BJ (cell line): ENCODE measurements at regions not wholly inside any gene's neighbourhood (a gene's known extent, or its start where the extent isn't known, plus 50 kb on each side); places are given as distances from the start of the nearest gene placed in this dataset.

Source experiments
- CTCF ChIA-PET: fragments of 350-600 bp; formaldehyde crosslinking; extraction: SDS; loops from one replicate; lab custom pipeline; 2021; ENCODE audit warnings: antibody characterized with exemption, inconsistent platforms; lab: Yijun Ruan, JAX
- POLR2A ChIA-PET: fragments of 300-600 bp; sonication (Branson Sonifier 250); formaldehyde crosslinking; extraction: SDS; loops from one replicate; lab custom pipeline; 2021; ENCODE audit warnings: antibody characterized with exemption; lab: Charles Lee
- DNase-seq: peaks from one replicate; pipeline ENCODE4 v3.0.0-alpha.2; 2011; ENCODE audit warnings: low read depth
- H3K27me3 ChIP-seq: 2 replicates; pipeline ENCODE4 v1.6.0; 2011; ENCODE audit warnings: low read length; ENCODE audit not compliant: control insufficient read depth, insufficient read depth
- H3K36me3 ChIP-seq: 2 replicates; pipeline ENCODE4 v1.5.1; 2011; ENCODE audit warnings: low read length; ENCODE audit not compliant: control insufficient read depth, insufficient read depth
- H3K4me3 ChIP-seq: 2 replicates; pipeline ENCODE4 v1.5.1; 2011; ENCODE audit warnings: low read depth, mild to moderate bottlenecking, control low read depth, low read length
- TF ChIP-seq, protein P1 (sequence below): IDR thresholded peaks from 2 replicates; pipeline ENCODE4 v1.5.1; 2011; ENCODE audit warnings: low read depth, mild to moderate bottlenecking, control low read depth, inconsistent platforms, low read length, moderate library complexity; ENCODE audit not compliant: insufficient read depth

DNA sequence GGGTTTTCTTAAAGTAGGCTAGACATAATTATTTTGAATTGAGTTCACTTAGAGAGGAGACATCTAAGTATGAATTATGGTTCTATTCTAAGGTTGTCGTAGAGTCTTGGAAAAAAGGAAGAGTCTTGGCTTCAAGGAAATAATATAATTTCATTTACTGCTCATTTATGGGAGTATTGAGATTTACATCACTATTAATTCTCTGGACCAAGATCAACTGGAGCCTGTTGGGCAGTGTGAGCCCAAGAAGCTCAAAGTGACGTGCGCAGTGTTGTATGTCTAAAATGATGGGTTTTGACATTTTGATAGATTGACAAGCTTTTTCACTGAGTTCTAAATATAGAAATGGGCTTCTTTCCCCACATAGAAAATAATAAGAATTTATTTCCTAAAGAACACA, 154.7 kb downstream of the QPCT start:
- TF ChIP-seq, protein P1, sequence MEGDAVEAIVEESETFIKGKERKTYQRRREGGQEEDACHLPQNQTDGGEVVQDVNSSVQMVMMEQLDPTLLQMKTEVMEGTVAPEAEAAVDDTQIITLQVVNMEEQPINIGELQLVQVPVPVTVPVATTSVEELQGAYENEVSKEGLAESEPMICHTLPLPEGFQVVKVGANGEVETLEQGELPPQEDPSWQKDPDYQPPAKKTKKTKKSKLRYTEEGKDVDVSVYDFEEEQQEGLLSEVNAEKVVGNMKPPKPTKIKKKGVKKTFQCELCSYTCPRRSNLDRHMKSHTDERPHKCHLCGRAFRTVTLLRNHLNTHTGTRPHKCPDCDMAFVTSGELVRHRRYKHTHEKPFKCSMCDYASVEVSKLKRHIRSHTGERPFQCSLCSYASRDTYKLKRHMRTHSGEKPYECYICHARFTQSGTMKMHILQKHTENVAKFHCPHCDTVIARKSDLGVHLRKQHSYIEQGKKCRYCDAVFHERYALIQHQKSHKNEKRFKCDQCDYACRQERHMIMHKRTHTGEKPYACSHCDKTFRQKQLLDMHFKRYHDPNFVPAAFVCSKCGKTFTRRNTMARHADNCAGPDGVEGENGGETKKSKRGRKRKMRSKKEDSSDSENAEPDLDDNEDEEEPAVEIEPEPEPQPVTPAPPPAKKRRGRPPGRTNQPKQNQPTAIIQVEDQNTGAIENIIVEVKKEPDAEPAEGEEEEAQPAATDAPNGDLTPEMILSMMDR = no peak
- Histone ChIP-seq H3K27me3 (no peaks in the 10 kb centered on the region), H3K36me3 (no peaks in the 10 kb centered on the region), H3K4me3 (no peak overlapping the region)
- DNase-seq = no peak
- ChIA-PET CTCF (no interaction called here), POLR2A (no interaction called here)

DNA sequence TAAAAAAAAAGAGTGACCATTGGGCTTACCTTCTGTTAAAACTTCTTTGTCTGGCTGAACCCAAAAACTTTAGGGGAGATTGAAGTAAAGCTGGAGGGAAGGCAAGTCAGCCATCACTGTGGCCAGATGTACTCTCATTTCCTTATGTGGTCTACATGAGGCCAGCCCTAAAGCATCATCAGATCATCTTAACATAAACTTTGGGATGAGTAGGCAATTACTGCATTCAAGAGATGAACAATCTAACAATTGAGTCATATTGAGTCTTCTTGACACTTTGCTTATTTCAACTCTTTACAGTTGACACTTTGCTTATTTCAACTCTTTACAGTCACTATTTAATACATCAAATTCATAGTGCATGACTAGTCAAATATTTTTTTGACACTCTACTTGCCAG, 155.6 kb downstream of the QPCT start:
- CTCF ChIA-PET = no interaction called here
- no peaks in the 10 kb centered on the region for H3K36me3 ChIP-seq
- no peak overlapping the region for H3K4me3 ChIP-seq
- POLR2A ChIA-PET = no interaction called here
- TF ChIP-seq, protein P1 = no peak
- no peaks in the 10 kb centered on the region for H3K27me3 ChIP-seq
- DNase-seq = no peak

DNA sequence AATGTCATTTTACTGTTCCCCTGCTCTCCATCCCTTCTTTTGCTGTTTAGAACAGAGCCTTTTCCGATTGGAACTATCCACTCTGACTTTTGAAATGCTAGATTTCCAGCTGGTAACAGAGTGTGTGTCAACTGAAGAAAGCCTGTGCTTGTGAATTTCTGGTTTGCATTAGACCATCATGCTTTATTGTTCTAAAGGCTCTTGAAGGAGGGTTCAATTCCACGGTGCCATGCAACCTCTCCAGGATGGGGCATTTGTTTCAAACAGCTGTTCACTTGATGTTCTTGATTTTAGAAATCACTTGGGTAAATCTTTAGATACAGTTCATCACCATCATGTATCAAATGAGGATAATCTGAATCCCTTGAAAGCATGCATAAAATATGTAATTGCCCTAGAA, 156.7 kb downstream of the QPCT start:
- POLR2A ChIA-PET = no interaction called here
- CTCF ChIA-PET = interaction anchor here (0.6 to 1.1 kb wide), 3 partner anchors 11 to 205 kb away, joined by 3 read pairs; no protein-coding TSS in a partner anchor

DNA sequence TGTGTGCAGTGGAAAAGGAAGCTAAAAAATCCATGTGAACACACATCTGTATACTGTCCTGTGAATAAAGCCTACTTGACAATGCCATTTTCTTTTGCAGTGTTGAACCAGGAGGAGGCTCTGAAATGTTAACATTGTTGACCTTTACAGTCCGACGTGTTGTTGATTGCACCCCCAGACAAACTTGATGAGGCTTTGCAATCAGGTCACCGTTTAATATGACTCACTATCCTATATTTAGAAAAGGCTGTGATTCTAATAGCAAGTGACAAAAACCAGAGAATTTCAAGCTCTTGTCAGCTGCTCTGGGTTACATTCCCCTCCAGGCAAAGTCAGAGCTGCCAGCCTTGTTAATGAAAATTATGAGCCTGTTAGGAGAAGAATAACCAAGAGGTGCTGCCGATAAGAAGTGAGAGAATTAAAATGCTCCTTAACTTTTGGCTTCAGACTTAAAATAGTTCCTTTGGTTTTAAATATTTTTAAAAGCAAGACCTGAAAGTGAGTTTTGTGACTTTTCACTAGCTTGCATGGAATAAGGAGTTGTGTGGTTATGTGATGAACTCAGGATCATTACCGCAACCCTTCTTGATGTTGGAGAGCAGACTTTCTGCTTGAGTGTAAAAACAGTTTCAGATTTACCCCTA, 162.1 kb downstream of the QPCT start:
- ChIA-PET CTCF (interaction anchor here (1.6 kb wide), 1 partner anchor 9 kb away, joined by 3 read pairs; no protein-coding TSS in a partner anchor), POLR2A (interaction anchor here (0.6 kb wide), 1 partner anchor 57 kb away, joined by 5 read pairs; no protein-coding TSS in a partner anchor)
- Histone ChIP-seq H3K4me3 (no peak overlapping the region), H3K27me3 (no peaks in the 10 kb centered on the region), H3K36me3 (no peaks in the 10 kb centered on the region)
- TF ChIP-seq, protein P1 = no peak
- no peak for DNase-seq

More for the DNA sequence above, 156.7 kb downstream of the QPCT start:
- Histone ChIP-seq H3K27me3 (no peaks in the 10 kb centered on the region), H3K4me3 (no peak overlapping the region), H3K36me3 (no peaks in the 10 kb centered on the region)
- TF ChIP-seq, protein P1 = no peak
- no peak for DNase-seq

DNA sequence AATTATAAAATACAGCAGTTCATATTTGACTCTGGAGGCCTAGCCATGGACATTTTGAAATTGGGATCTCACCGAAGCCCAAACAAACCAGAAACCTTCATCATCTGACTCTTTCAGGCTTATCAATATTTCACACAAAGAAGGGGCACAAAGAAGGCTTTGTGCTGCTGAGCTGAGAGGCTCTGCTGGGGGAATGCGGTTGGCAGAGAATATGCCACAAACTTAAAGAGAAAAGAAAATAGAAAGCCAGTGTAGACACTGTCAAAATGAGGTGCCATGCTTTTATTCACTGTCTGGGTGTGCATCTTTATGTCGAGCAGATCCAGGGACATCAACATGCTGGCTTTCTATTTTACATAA, 162.6 kb downstream of the QPCT start:
- TF ChIP-seq, protein P1 = no peak
- Histone ChIP-seq H3K27me3 (no peaks in the 10 kb centered on the region), H3K36me3 (no peaks in the 10 kb centered on the region), H3K4me3 (no peak overlapping the region)
- no peak for DNase-seq
- ChIA-PET POLR2A (interaction anchor here (0.6 kb wide), 1 partner anchor 58 kb away, joined by 5 read pairs; no protein-coding TSS in a partner anchor), CTCF (interaction anchor here (1.6 kb wide), 1 partner anchor 8 kb away, joined by 3 read pairs; no protein-coding TSS in a partner anchor)
